ENCODE measurements at regions not wholly inside any gene's neighbourhood (a gene's known extent, or its start where the extent isn't known, plus 50 kb on each side); places are given as distances from the start of the nearest gene placed in this dataset.

DNA sequence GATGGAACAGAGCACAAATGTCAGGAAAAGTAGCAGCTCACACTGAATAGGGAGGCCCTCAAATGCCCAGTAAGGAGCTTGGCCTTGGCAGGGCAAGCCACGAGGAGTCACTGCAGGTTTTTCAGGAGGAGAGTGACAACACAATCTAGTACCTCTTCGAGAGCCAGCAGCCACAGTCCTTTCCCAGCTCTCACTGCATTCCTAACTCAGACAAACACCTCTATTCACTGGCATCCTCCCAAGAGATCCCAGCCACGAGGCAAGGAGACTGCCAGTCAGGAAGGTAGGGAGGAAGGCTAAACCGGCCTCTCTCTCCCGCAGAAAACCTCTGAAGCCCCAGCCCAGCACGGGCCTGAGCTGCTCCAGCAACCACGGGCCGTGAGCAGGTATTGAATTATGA, 146.0 kb upstream of the SMAD3 start:
- TF ChIP-seq, protein P1, sequence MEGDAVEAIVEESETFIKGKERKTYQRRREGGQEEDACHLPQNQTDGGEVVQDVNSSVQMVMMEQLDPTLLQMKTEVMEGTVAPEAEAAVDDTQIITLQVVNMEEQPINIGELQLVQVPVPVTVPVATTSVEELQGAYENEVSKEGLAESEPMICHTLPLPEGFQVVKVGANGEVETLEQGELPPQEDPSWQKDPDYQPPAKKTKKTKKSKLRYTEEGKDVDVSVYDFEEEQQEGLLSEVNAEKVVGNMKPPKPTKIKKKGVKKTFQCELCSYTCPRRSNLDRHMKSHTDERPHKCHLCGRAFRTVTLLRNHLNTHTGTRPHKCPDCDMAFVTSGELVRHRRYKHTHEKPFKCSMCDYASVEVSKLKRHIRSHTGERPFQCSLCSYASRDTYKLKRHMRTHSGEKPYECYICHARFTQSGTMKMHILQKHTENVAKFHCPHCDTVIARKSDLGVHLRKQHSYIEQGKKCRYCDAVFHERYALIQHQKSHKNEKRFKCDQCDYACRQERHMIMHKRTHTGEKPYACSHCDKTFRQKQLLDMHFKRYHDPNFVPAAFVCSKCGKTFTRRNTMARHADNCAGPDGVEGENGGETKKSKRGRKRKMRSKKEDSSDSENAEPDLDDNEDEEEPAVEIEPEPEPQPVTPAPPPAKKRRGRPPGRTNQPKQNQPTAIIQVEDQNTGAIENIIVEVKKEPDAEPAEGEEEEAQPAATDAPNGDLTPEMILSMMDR (conservative IDR thresholded peaks at IDR 0.05; ENCODE audit: low read length): no peak
- no peak for TF ChIP-seq EZH2phosphoT487 (IDR thresholded peaks at IDR 0.05; ENCODE audit: borderline replicate concordance, low read depth, low read length)

All from OCI-LY7 (cell line).